Dermis blood vessel endothelial cell (primary cell): ENCODE measurements at regions not wholly inside any gene's neighbourhood (a gene's known extent, or its start where the extent isn't known, plus 50 kb on each side); places are given as distances from the start of the nearest gene placed in this dataset.

Experiments used
- DNase-seq: peaks from one replicate; pipeline ENCODE4 v3.0.0; 2010

DNA sequence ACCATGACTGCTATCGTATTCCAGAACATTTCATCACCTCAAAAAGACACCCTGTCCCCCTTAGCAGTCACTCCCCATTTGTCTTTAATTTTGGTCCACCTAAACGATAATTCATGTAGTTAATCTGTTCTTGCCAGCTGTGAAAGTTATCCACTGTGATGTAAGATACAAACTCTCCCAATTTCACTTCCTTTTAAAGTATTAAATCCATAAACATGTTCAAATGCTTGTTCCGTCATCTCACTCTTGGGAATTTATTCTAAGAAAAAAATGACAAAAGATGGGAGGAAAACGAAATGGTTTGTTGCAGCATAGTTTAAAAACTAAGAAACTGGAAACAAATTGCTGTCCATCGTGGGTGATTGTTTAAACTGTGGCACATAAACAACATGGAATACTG, 53.7 kb upstream of the IRF2 start:
- DNase-seq, result no peak

DNA sequence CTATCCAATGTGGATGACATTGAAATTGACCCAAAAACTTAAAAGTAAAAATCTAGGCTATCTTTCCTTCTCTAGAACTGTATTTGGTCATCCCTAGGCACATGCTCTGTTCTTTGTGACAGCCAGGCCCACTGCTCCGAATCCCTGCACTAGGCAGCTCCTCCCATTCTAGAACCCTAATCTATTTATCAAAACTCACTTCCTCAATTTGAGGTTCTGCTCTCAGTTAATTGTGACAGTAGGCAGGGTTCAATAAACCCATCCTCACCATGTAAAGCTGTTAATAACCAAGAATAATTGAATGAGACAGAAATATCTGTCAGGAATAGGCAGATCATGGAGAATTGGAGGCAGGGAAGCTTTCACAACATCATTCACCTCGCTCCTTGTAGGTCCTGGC, 51.9 kb upstream of the IRF2 start:
- DNase-seq, result no peak
